SK-N-SH treated with all-trans-retinoic acid at 6 μM for 48 hours (cell line): ENCODE measurements at regions not wholly inside any gene's neighbourhood (a gene's known extent, or its start where the extent isn't known, plus 50 kb on each side); places are given as distances from the start of the nearest gene placed in this dataset.

ENCODE experiments used
- ARNTL ChIP-seq: fragments of 450-650 bp; formaldehyde crosslinking; IDR thresholded peaks from 2 replicates; pipeline ENCODE4 v1.5.0; 2020; ENCODE audit warnings: low read depth, mild to moderate bottlenecking, moderate library complexity, borderline replicate concordance
- GLIS3 ChIP-seq: fragments of 250-450 bp; sonication (Bioruptor Pico); IDR thresholded peaks from 2 replicates; pipeline ENCODE4 v1.5.0; 2020; ENCODE audit warnings: mild to moderate bottlenecking, moderate library complexity
- PATZ1 ChIP-seq: fragments of 250-450 bp; sonication (Bioruptor Pico); IDR thresholded peaks from 2 replicates; pipeline ENCODE4 v1.8.0; 2020; ENCODE audit warnings: mild to moderate bottlenecking, moderate library complexity, borderline replicate concordance
- POU6F1 ChIP-seq: fragments of 250-450 bp; sonication (Bioruptor Pico); IDR thresholded peaks from 2 replicates; pipeline ENCODE4 v1.8.0; 2021; ENCODE audit warnings: low read depth, mild to moderate bottlenecking, moderate library complexity, borderline replicate concordance
- RARB ChIP-seq: fragments of 250-450 bp; sonication (Bioruptor Pico); IDR thresholded peaks from 2 replicates; pipeline ENCODE4 v1.8.0; 2021; ENCODE audit warnings: mild to moderate bottlenecking, moderate library complexity
- SNAI2 ChIP-seq: fragments of 250-450 bp; sonication (Bioruptor Pico); IDR thresholded peaks from 2 replicates; pipeline ENCODE4 v1.5.0; 2020; ENCODE audit warnings: mild to moderate bottlenecking, moderate library complexity
- TCF4 ChIP-seq: fragments of 250-450 bp; sonication (Bioruptor Pico); IDR thresholded peaks from 2 replicates; pipeline ENCODE4 v1.8.0; 2021; ENCODE audit warnings: mild to moderate bottlenecking, moderate library complexity, borderline replicate concordance
- ZFP3 ChIP-seq: fragments of 250-450 bp; sonication (Bioruptor Pico); IDR thresholded peaks from 2 replicates; pipeline ENCODE4 v1.5.0; 2020; ENCODE audit warnings: mild to moderate bottlenecking, moderate library complexity
- ZFP30 ChIP-seq: fragments of 450-650 bp; formaldehyde crosslinking; IDR thresholded peaks from 2 replicates; pipeline ENCODE4 v1.5.0; 2022; ENCODE audit warnings: mild to moderate bottlenecking, moderate library complexity
- ZNF8 ChIP-seq: fragments of 450-650 bp; formaldehyde crosslinking; IDR thresholded peaks from 2 replicates; pipeline ENCODE4 v1.5.0; 2020; ENCODE audit warnings: mild to moderate bottlenecking, moderate library complexity

- TF ChIP-seq ZFP30: no peak
- no peak for TF ChIP-seq ARNTL (CRISPR knock-in tag)
- no peak for TF ChIP-seq ZFP3 (CRISPR knock-in tag)
- no peak for TF ChIP-seq POU6F1 (CRISPR knock-in tag)
- TF ChIP-seq PATZ1 (CRISPR knock-in tag): no peak
- no peak for TF ChIP-seq RARB
- TF ChIP-seq SNAI2 (CRISPR knock-in tag): no peak
- TF ChIP-seq ZNF8 (CRISPR knock-in tag): no peak
- no peak for TF ChIP-seq GLIS3
- no peak for TF ChIP-seq TCF4
Observed at GRCh38 chr15:100788418-100789105, 91.1 kb upstream of the ALDH1A3 start.
